Kidney epithelial cell (primary cell): ENCODE measurements at regions not wholly inside any gene's neighbourhood (a gene's known extent, or its start where the extent isn't known, plus 50 kb on each side); places are given as distances from the start of the nearest gene placed in this dataset.
A peak's percentile ranks its signal among the peaks of the same experiment; 100 is the strongest.

ENCODE experiments used
- DNase-seq: peaks from one replicate; pipeline ENCODE4 v3.0.0-alpha.2; 2010; ENCODE audit warnings: low read depth
- H3K27me3 ChIP-seq: 2 replicates; pipeline ENCODE4 v1.6.0; 2011; ENCODE audit warnings: low read length; ENCODE audit not compliant: control insufficient read depth, insufficient read depth
- H3K36me3 ChIP-seq: 2 replicates; pipeline ENCODE4 v1.5.1; 2011; ENCODE audit warnings: low read length; ENCODE audit not compliant: control insufficient read depth, insufficient read depth
- H3K4me3 ChIP-seq: 2 replicates; pipeline ENCODE4 v1.5.1; 2011; ENCODE audit warnings: low read depth, mild to moderate bottlenecking, control low read depth, low read length
- CTCF ChIP-seq: IDR thresholded peaks from 2 replicates; pipeline ENCODE4 v1.5.1; 2011; ENCODE audit warnings: mild to moderate bottlenecking, moderate library complexity, low read length, control low read depth, inconsistent platforms; ENCODE audit not compliant: insufficient read depth, poor library complexity, severe bottlenecking

- Histone ChIP-seq H3K36me3 (no peaks in the 10 kb centered on the region), H3K4me3 (no peak overlapping the region), H3K27me3 (peaks cover 3% of the 10 kb centered on the region)
- DNase-seq, result peak; percentile 56
- TF ChIP-seq CTCF, result no peak
These were observed 401.1 kb upstream of the PODXL start for GRCh38 chr7:131957338-131958020.

GRCh38 chr7:131956864-131957263 is 400.4 kb upstream of the PODXL start:
- TF ChIP-seq CTCF, result no peak

GRCh38 chr7:131955679-131956078 is 399.3 kb upstream of the PODXL start:
- no peak for TF ChIP-seq CTCF
- Histone ChIP-seq H3K36me3 (no peaks in the 10 kb centered on the region), H3K4me3 (no peak overlapping the region), H3K27me3 (peaks cover 3% of the 10 kb centered on the region)
- no peak for DNase-seq

More at GRCh38 chr7:131956864-131957263, 400.4 kb upstream of the PODXL start:
- Histone ChIP-seq H3K27me3 (peaks cover 3% of the 10 kb centered on the region), H3K36me3 (no peaks in the 10 kb centered on the region), H3K4me3 (no peak overlapping the region)
- DNase-seq, result no peak

GRCh38 chr7:131953184-131953583 is 396.8 kb upstream of the PODXL start:
- H3K27me3 ChIP-seq, result peaks cover 5% of the 10 kb centered on the region
- H3K4me3 ChIP-seq, result no peak overlapping the region
- TF ChIP-seq CTCF, result no peak
- no peak for DNase-seq
- no peaks in the 10 kb centered on the region for H3K36me3 ChIP-seq

- no peak for TF ChIP-seq CTCF
- peaks cover 5% of the 10 kb centered on the region for H3K27me3 ChIP-seq
- DNase-seq, result no peak
- no peak overlapping the region for H3K4me3 ChIP-seq
- H3K36me3 ChIP-seq, result no peaks in the 10 kb centered on the region
These were observed 395.9 kb upstream of the PODXL start for GRCh38 chr7:131952365-131952764.

- H3K36me3 ChIP-seq, result no peaks in the 10 kb centered on the region
- TF ChIP-seq CTCF, result no peak
- peaks cover 8% of the 10 kb centered on the region for H3K27me3 ChIP-seq
- no peak for DNase-seq
- H3K4me3 ChIP-seq, result no peak overlapping the region
These were observed 394.3 kb upstream of the PODXL start for GRCh38 chr7:131950758-131951157.
